ENCODE measurements at regions not wholly inside any gene's neighbourhood (a gene's known extent, or its start where the extent isn't known, plus 50 kb on each side); places are given as distances from the start of the nearest gene placed in this dataset.
"Not testable (repeated sequence)": the region's sequence is repeated elsewhere in the genome, so short reads cannot be mapped to it uniquely, and the experiment has no call there.

GRCh38 chr2:154507186-154507585, 191.3 kb upstream of the KCNJ3 start:
- no peak for DNase-seq
- Mint-ChIP-seq H3K9me3 (ENCODE audit: insufficient read depth) (no peaks in the 10 kb centered on the region), H3K4me1 (no peaks in the 10 kb centered on the region), H3K27ac (no peak overlapping the region), H3K4me3 (no peak overlapping the region), H3K27me3 (no peaks in the 10 kb centered on the region)
- Histone ChIP-seq H3K79me2 (ENCODE audit: control insufficient read depth, insufficient read depth, low read length) (no peaks in the 10 kb centered on the region), H3K4me1 (ENCODE audit: control insufficient read depth in 2 of 2, insufficient read depth in 2 of 2, low read length in 2 of 2) (no peaks in the 10 kb centered on the region), H3K9me3 (ENCODE audit: control extremely low read depth in 1 of 3, control insufficient read depth in 2 of 3, insufficient read depth in 1 of 3, low read length in 2 of 3) (peaks cover 0 to 3% (median 0%) of the 10 kb centered on the region in 3 donors), H3K27me3 (replicated peaks in 1 of 4; ENCODE audit: control extremely low read depth in 1 of 4, control insufficient read depth in 3 of 4, insufficient read depth in 4 of 4, low read length in 3 of 4) (no peaks in the 10 kb centered on the region), H3K4me2 (replicated peaks; ENCODE audit: low read depth, low read length, poor library complexity, severe bottlenecking) (no peak overlapping the region), H3K36me3 (replicated peaks in 1 of 2; ENCODE audit: control extremely low read depth in 1 of 2, control insufficient read depth in 1 of 2, extremely low read depth in 1 of 2, insufficient read depth in 2 of 2, low read length in 1 of 2) (no peaks in the 10 kb centered on the region), H3K9ac (ENCODE audit: low read length) (no peak overlapping the region), H4K20me1 (ENCODE audit: control insufficient read depth, insufficient read depth, low read length, poor library complexity, severe bottlenecking) (no peaks in the 10 kb centered on the region), H2AFZ (ENCODE audit: insufficient read depth, low read depth, low read length, poor library complexity, severe bottlenecking) (no peak overlapping the region), H3K4me3 (ENCODE audit: control extremely low read depth in 1 of 5, extremely low read depth in 1 of 5, insufficient read depth in 1 of 5, low read depth in 2 of 5, low read length in 4 of 5) (no peak overlapping the region), H3K27ac (ENCODE audit: low read length in 2 of 2) (no peak overlapping the region)
- intact Hi-C loops (cut with micrococcal nuclease) = no loop called here
- ATAC-seq (ENCODE audit: low read depth) = no peak
- 20% methylated on average over 1 of the region's 2 CpGs for WGBS (ENCODE audit: insufficient coverage)
- ChIA-PET POLR2A (no interaction called here), CTCF (no interaction called here)
- TF ChIP-seq CTCF (IDR thresholded peaks at IDR 0.05) = no peak
- no peak for TF ChIP-seq EZH2 (IDR thresholded peaks at IDR 0.05; ENCODE audit: borderline replicate concordance, insufficient read depth, low read depth, low read length, poor library complexity, severe bottlenecking)

- Histone ChIP-seq H3K9ac (ENCODE audit: low read length) (no peak overlapping the region), H4K20me1 (ENCODE audit: control insufficient read depth, insufficient read depth, low read length, poor library complexity, severe bottlenecking) (no peaks in the 10 kb centered on the region), H3K27me3 (replicated peaks in 1 of 4; ENCODE audit: control extremely low read depth in 1 of 4, control insufficient read depth in 3 of 4, insufficient read depth in 4 of 4, low read length in 3 of 4) (no peaks in the 10 kb centered on the region), H2AFZ (ENCODE audit: insufficient read depth, low read depth, low read length, poor library complexity, severe bottlenecking) (no peak overlapping the region), H3K4me1 (ENCODE audit: control insufficient read depth in 2 of 2, insufficient read depth in 2 of 2, low read length in 2 of 2) (no peaks in the 10 kb centered on the region), H3K4me2 (replicated peaks; ENCODE audit: low read depth, low read length, poor library complexity, severe bottlenecking) (no peak overlapping the region), H3K4me3 (ENCODE audit: control extremely low read depth in 1 of 5, extremely low read depth in 1 of 5, insufficient read depth in 1 of 5, low read depth in 2 of 5, low read length in 4 of 5) (no peak overlapping the region), H3K79me2 (ENCODE audit: control insufficient read depth, insufficient read depth, low read length) (no peaks in the 10 kb centered on the region), H3K27ac (ENCODE audit: low read length in 2 of 2) (no peak overlapping the region), H3K9me3 (ENCODE audit: control extremely low read depth in 1 of 3, control insufficient read depth in 2 of 3, insufficient read depth in 1 of 3, low read length in 2 of 3) (no peaks in the 10 kb centered on the region), H3K36me3 (replicated peaks in 1 of 2; ENCODE audit: control extremely low read depth in 1 of 2, control insufficient read depth in 1 of 2, extremely low read depth in 1 of 2, insufficient read depth in 2 of 2, low read length in 1 of 2) (no peaks in the 10 kb centered on the region)
- intact Hi-C loops (cut with micrococcal nuclease) = no loop called here
- Mint-ChIP-seq H3K9me3 (ENCODE audit: insufficient read depth) (peaks cover 3% of the 10 kb centered on the region), H3K4me1 (no peaks in the 10 kb centered on the region), H3K4me3 (no peak overlapping the region), H3K27ac (no peak overlapping the region), H3K27me3 (no peaks in the 10 kb centered on the region)
- POLR2A ChIA-PET = no interaction called here
- TF ChIP-seq CTCF (IDR thresholded peaks at IDR 0.05) = no peak
- TF ChIP-seq EZH2 (IDR thresholded peaks at IDR 0.05; ENCODE audit: borderline replicate concordance, insufficient read depth, low read depth, low read length, poor library complexity, severe bottlenecking) = no peak
- DNase-seq (no peak), ATAC-seq (ENCODE audit: low read depth) (no peak)
- CTCF ChIA-PET = no interaction called here
- no CpG with 5 or more reads among the region's 1 CpG for WGBS (ENCODE audit: insufficient coverage)
Measured at GRCh38 chr2:154518872-154519271, 179.6 kb upstream of the KCNJ3 start.

GRCh38 chr2:154520951-154521350, 177.5 kb upstream of the KCNJ3 start:
- H3K9me3 Mint-ChIP-seq (ENCODE audit: insufficient read depth); H3K9ac ChIP-seq (ENCODE audit: low read length); H3K4me1 Mint-ChIP-seq; H3K9me3 ChIP-seq (ENCODE audit: control extremely low read depth in 1 of 3, control insufficient read depth in 2 of 3, insufficient read depth in 1 of 3, low read length in 2 of 3); H3K27ac ChIP-seq (ENCODE audit: low read length in 2 of 2); H3K36me3 ChIP-seq (replicated peaks in 1 of 2; ENCODE audit: control extremely low read depth in 1 of 2, control insufficient read depth in 1 of 2, extremely low read depth in 1 of 2, insufficient read depth in 2 of 2, low read length in 1 of 2); H4K20me1 ChIP-seq (ENCODE audit: control insufficient read depth, insufficient read depth, low read length, poor library complexity, severe bottlenecking); intact Hi-C loops (cut with micrococcal nuclease); H3K27ac Mint-ChIP-seq; H3K27me3 ChIP-seq (replicated peaks in 1 of 4; ENCODE audit: control extremely low read depth in 1 of 4, control insufficient read depth in 3 of 4, insufficient read depth in 4 of 4, low read length in 3 of 4); H3K4me1 ChIP-seq (ENCODE audit: control insufficient read depth in 2 of 2, insufficient read depth in 2 of 2, low read length in 2 of 2); ATAC-seq (ENCODE audit: low read depth); H3K4me3 ChIP-seq (ENCODE audit: control extremely low read depth in 1 of 5, extremely low read depth in 1 of 5, insufficient read depth in 1 of 5, low read depth in 2 of 5, low read length in 4 of 5); H3K4me3 Mint-ChIP-seq; H3K79me2 ChIP-seq (ENCODE audit: control insufficient read depth, insufficient read depth, low read length); H3K27me3 Mint-ChIP-seq; H2AFZ ChIP-seq (ENCODE audit: insufficient read depth, low read depth, low read length, poor library complexity, severe bottlenecking); H3K4me2 ChIP-seq (replicated peaks; ENCODE audit: low read depth, low read length, poor library complexity, severe bottlenecking); DNase-seq; POLR2A ChIA-PET; CTCF ChIA-PET: not testable (repeated sequence)
- WGBS (ENCODE audit: insufficient coverage) = 82% methylated on average over 4 of the region's 4 CpGs
